ENCODE measurements at regions not wholly inside any gene's neighbourhood (a gene's known extent, or its start where the extent isn't known, plus 50 kb on each side); places are given as distances from the start of the nearest gene placed in this dataset.
"Not testable (repeated sequence)": the region's sequence is repeated elsewhere in the genome, so short reads cannot be mapped to it uniquely, and the experiment has no call there.

DNA sequence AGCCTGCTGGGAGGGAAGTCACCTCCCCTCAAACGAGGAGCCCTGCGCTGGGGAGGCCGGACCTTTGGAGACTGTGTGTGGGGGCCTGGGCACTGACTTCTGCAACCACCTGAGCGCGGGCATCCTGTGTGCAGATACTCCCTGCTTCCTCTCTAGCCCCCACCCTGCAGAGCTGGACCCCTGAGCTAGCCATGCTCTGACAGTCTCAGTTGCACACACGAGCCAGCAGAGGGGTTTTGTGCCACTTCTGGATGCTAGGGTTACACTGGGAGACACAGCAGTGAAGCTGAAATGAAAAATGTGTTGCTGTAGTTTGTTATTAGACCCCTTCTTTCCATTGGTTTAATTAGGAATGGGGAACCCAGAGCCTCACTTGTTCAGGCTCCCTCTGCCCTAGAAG lies 435.5 kb downstream of the OR4F29 start:
- TF ChIP-seq, protein P1, sequence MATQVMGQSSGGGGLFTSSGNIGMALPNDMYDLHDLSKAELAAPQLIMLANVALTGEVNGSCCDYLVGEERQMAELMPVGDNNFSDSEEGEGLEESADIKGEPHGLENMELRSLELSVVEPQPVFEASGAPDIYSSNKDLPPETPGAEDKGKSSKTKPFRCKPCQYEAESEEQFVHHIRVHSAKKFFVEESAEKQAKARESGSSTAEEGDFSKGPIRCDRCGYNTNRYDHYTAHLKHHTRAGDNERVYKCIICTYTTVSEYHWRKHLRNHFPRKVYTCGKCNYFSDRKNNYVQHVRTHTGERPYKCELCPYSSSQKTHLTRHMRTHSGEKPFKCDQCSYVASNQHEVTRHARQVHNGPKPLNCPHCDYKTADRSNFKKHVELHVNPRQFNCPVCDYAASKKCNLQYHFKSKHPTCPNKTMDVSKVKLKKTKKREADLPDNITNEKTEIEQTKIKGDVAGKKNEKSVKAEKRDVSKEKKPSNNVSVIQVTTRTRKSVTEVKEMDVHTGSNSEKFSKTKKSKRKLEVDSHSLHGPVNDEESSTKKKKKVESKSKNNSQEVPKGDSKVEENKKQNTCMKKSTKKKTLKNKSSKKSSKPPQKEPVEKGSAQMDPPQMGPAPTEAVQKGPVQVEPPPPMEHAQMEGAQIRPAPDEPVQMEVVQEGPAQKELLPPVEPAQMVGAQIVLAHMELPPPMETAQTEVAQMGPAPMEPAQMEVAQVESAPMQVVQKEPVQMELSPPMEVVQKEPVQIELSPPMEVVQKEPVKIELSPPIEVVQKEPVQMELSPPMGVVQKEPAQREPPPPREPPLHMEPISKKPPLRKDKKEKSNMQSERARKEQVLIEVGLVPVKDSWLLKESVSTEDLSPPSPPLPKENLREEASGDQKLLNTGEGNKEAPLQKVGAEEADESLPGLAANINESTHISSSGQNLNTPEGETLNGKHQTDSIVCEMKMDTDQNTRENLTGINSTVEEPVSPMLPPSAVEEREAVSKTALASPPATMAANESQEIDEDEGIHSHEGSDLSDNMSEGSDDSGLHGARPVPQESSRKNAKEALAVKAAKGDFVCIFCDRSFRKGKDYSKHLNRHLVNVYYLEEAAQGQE (IDR thresholded peaks at IDR 0.05; ENCODE audit: insufficient replicate concordance, low read depth), result not testable (repeated sequence)
- not testable (repeated sequence) for TF ChIP-seq GABPA (IDR thresholded peaks at IDR 0.05; ENCODE audit: low read depth)
